SJSA1 (cell line): ENCODE measurements at regions not wholly inside any gene's neighbourhood (a gene's known extent, or its start where the extent isn't known, plus 50 kb on each side); places are given as distances from the start of the nearest gene placed in this dataset.
"Not testable (repeated sequence)": the region's sequence is repeated elsewhere in the genome, so short reads cannot be mapped to it uniquely, and the experiment has no call there.

ENCODE experiments used
- DNase-seq, 2 experiments: peaks; one replicate each; pipeline ENCODE4 v3.0.0-alpha.2; 2015 to 2020; ENCODE audit warnings: low spot score in 2 of 2, low read depth in 1 of 2
- H3K27ac ChIP-seq: fragments of 250-450 bp; sonication (Bioruptor Pico); 2 replicates; pipeline ENCODE4 v1.5.1; 2020; ENCODE audit warnings: mild to moderate bottlenecking, moderate library complexity
- H3K27me3 ChIP-seq: fragments of 250-450 bp; sonication (Bioruptor Pico); replicated peaks from 2 replicates; pipeline ENCODE4 v1.5.1; 2020; ENCODE audit warnings: mild to moderate bottlenecking, moderate library complexity
- H3K36me3 ChIP-seq: fragments of 250-450 bp; sonication (Bioruptor Pico); 2 replicates; pipeline ENCODE4 v1.5.1; 2020; ENCODE audit warnings: mild to moderate bottlenecking
- H3K4me1 ChIP-seq: fragments of 250-450 bp; sonication (Bioruptor Pico); replicated peaks from 2 replicates; pipeline ENCODE4 v1.6.1; 2021; ENCODE audit warnings: mild to moderate bottlenecking
- H3K4me3 ChIP-seq: fragments of 250-450 bp; sonication (Bioruptor Pico); 2 replicates; pipeline ENCODE4 v1.5.1; 2020; ENCODE audit warnings: mild to moderate bottlenecking
- H3K9me3 ChIP-seq: fragments of 250-450 bp; sonication (Bioruptor Pico); replicated peaks from 2 replicates; pipeline ENCODE4 v1.5.1; 2020; ENCODE audit warnings: mild to moderate bottlenecking

DNA sequence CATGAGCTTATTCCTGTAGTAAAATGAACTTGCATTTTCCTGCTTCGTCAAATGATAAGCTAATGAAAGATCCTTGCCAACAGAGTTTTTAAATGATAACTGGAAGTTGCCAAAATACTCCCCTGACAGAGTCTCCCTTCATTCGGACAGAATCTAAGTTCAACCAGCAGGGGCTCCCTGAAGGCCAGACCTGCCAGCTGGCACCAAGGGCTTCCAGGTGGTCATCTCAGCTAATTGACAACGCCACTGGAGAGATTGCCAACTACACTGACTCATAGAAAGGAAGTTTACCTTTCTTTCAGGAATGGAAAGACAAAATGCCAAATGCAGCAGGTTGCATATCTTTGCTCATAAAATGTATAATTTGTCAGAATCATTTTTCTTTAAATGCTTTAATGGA lies 462.8 kb downstream of the GXYLT1 start:
- H3K4me3 ChIP-seq, result no peak overlapping the region
- no peaks in the 10 kb centered on the region for H3K9me3 ChIP-seq
- DNase-seq, result no peak
- no peaks in the 10 kb centered on the region for H3K4me1 ChIP-seq
- no peak overlapping the region for H3K27ac ChIP-seq
- H3K27me3 ChIP-seq, result no peaks in the 10 kb centered on the region
- no peaks in the 10 kb centered on the region for H3K36me3 ChIP-seq

DNA sequence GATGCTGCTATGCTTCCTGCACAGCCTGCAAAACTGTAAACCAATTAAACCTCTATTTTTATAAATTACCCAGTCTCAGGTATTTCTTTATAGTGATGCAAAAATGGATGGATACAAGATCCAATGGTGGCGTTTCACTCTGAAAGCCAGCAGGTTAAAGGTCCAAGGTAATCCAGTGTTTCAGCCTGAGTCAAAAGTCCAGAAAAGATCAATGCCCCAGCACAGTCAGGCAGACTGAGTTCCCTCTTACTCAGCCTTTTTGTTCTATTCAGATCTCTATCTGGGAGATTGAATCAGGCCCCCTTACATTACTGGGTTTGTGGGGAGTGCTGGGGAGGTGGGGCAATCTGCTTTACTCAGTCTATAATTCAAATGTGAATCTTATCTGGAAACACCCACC lies 464.5 kb downstream of the GXYLT1 start:
- Histone ChIP-seq H3K4me3 (no peak overlapping the region), H3K36me3 (no peaks in the 10 kb centered on the region), H3K27ac (no peak overlapping the region), H3K9me3 (no peaks in the 10 kb centered on the region), H3K4me1 (no peaks in the 10 kb centered on the region), H3K27me3 (no peaks in the 10 kb centered on the region)
- DNase-seq, result no peak

DNA sequence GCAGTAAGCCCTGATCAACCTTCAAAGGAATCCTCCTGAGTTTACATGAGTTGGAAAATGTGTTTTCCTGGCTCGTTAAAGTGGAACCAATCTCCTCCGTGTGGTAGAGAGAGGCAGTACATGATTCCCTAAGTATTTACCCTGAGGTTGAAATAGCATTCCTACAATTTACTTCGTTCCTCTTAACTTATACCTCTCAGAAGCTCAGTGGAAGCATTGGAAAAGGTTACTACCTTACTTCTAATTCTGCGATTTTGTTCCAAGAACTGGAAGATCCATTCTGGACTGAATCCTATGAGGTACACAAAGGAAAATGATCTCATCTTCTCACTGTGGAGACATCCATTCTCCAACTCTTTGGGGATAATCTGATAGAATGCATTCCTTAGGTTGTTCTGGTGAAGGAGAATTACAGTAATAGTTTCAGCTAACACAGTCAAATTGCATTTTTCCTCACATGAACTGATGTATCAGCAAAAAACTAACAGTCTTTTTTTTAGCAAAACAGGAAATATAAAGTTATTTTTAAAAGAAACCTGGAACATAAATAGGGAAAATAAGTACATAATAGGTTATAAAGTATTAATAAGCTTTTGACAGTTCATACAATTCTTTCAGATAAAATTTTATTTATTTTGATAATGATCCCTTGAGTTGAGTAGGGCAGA lies 475.6 kb downstream of the PDZRN4 start:
- Histone ChIP-seq H3K36me3 (no peaks in the 10 kb centered on the region), H3K9me3 (no peaks in the 10 kb centered on the region), H3K4me1 (no peaks in the 10 kb centered on the region), H3K4me3 (no peak overlapping the region), H3K27me3 (no peaks in the 10 kb centered on the region), H3K27ac (no peak overlapping the region)
- DNase-seq, result no peak

DNA sequence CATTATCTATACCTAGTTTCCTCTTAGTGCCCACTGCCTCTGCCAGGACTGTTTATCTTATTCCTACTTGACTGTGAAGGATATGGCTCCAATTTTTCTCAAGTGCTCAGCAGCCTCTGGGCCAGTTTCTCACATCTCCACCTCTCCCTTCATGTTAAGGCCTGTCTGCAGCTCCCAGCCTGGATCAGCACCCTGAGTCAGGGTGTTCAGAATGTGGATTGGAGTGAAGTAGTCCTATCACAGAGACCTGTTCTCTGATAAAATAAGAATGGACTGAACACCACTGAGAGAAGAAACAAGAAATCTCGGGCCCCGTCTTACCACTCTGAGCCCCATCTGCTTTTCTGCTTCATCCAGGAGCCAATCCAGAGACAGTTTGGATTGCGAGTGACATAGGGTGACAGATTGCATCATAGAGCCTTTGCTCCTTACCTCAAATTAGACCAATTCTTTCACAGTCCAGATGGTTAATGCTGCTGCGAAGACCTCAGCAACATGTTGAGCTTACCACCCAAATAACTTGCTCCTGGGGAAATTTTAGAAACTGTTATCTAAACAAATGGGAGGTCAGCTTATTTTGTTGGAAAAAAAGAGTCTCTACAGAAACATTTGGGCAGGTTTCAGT lies 473.1 kb downstream of the PDZRN4 start:
- no peak overlapping the region for H3K4me3 ChIP-seq
- H3K9me3 ChIP-seq, result no peaks in the 10 kb centered on the region
- H3K27ac ChIP-seq, result no peak overlapping the region
- no peak for DNase-seq
- H3K4me1 ChIP-seq, result no peaks in the 10 kb centered on the region
- H3K27me3 ChIP-seq, result no peaks in the 10 kb centered on the region
- H3K36me3 ChIP-seq, result no peaks in the 10 kb centered on the region

DNA sequence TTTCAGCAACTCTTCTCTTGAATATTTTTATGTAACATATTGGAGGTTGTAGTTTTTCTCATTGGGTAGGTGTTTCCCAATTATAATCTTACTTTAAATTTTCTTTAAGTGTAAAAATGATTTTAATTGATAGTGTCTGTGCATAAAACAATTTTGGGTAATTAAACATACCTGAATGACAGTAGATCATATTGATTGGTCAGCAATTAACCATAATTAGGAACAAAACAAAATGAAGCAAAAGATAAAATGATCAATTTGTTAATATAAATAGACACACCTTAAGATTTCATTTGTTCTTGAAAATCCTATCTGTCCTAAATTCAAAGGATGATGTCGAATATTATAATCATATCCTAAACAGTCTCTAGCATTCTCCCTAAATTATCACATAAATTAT lies 468.3 kb downstream of the PDZRN4 start:
- Histone ChIP-seq H3K4me1 (no peaks in the 10 kb centered on the region), H3K27me3 (no peaks in the 10 kb centered on the region), H3K27ac (no peak overlapping the region), H3K4me3 (no peak overlapping the region), H3K9me3 (no peaks in the 10 kb centered on the region), H3K36me3 (no peaks in the 10 kb centered on the region)
- no peak for DNase-seq

DNA sequence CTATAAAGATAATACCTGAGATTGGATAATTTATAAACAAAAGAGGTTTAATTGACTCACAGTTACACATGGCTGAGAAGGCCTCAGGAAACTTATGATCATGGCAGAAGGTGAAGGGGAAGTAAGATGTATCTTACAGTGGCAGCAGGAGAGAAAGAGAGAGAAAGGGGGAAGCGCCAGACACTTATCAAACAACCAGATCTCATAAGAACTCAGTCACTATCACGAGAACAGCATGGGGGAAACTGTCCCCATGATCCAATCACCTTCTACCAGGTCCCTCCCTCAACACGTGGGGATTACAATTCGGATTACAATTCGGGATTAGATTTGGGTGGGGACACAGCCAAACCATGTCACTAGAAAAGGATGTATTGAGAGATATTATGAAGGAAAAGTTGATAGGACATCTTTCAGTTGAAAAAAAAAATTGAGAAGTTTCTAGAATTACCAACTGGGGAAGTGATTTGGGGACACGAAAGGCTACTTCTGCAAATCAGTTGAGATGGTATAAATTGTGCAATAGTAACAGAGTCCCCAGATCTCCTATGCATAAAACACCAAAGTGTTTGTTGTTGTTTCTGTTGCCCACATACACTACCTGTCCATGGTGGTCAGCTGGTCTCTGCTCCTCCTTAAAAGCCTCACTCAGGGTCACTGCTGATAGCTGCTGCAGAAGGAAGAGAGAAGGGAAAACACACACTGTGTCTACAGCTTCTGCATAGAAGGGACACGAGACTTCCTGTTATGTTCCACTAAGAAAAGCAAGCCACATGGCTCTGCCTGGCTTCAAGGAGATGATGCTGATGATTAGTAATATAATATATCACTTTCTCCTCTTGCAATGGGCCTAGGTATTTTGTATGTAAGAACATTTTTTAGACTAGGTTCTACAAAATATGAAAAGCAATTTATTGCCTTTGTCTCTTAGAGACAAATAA lies 465.5 kb downstream of the PDZRN4 start:
- Histone ChIP-seq H3K36me3 (no peaks in the 10 kb centered on the region), H3K9me3 (no peaks in the 10 kb centered on the region), H3K4me3 (no peak overlapping the region), H3K27ac (no peak overlapping the region), H3K27me3 (no peaks in the 10 kb centered on the region), H3K4me1 (no peaks in the 10 kb centered on the region)
- no peak for DNase-seq

DNA sequence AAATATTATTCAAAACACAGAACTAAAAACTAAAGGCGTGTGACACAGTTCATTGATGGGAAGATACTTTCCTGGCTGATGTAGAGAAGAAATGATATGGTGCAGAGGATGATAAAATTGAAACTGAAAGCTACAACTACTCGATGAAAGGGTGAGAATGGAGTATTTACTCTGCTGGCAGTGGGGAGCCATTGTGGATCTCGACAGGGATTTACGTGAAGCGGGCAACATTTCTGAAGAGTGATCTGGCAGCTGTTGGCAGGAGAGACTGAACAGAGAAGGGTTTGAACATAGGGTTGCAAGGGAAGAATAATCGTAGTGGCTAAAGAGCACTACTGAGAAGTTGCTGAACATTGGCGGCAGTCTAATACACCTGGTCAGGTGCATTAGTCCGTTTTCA lies 464.9 kb downstream of the PDZRN4 start:
- Histone ChIP-seq H3K27me3 (no peaks in the 10 kb centered on the region), H3K4me3 (no peak overlapping the region), H3K4me1 (no peaks in the 10 kb centered on the region), H3K36me3 (no peaks in the 10 kb centered on the region), H3K9me3 (no peaks in the 10 kb centered on the region), H3K27ac (no peak overlapping the region)
- DNase-seq, result no peak

DNA sequence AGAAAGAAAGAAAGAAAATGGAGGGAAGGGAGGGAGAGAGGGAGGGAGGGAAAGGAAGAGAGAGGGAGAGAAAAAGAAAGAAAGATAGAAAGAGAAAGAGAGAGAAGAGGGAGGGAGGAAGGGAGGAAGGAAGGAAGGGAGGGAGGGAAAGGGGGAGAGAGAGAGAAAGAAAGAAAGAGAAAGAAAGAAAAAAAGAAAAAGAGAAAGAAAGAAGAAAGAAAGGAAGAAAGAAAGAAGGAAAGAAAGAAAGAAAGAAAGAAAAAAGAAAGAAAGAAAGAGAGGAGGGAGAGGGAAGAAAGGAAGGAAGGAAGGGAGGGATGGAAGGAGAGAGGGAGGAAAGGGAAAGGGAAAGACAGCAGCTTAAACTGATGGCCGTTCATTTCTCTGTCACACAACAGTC lies 457.5 kb downstream of the PDZRN4 start:
- no peak for DNase-seq
- Histone ChIP-seq H3K36me3 (no peaks in the 10 kb centered on the region), H3K4me3 (no peak overlapping the region), H3K4me1 (no peaks in the 10 kb centered on the region), H3K27me3 (no peaks in the 10 kb centered on the region), H3K27ac (no peak overlapping the region), H3K9me3 (no peaks in the 10 kb centered on the region)

DNA sequence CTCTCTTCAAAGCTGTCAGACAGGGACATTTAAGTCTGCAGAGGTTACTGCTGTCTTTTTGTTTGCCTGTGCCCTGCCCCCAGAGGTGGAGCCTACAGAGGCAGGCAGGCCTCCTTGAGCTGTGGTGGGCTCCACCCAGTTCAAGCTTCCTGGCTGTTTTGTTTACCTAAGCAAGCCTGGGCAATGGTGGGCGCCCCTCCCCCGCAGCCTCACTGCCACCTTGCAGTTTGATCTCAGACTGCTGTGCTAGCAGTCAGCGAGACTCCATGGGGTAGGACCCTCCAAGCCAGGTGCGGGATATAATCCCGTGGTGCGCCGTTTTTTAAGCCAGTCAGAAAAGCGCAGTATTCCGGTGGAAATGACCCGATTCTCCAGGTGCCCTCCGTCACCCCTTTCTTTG lies 454.7 kb downstream of the PDZRN4 start:
- H3K4me1 ChIP-seq, H3K4me3 ChIP-seq, H3K36me3 ChIP-seq, H3K27ac ChIP-seq, DNase-seq, H3K9me3 ChIP-seq, H3K27me3 ChIP-seq: not testable (repeated sequence)

DNA sequence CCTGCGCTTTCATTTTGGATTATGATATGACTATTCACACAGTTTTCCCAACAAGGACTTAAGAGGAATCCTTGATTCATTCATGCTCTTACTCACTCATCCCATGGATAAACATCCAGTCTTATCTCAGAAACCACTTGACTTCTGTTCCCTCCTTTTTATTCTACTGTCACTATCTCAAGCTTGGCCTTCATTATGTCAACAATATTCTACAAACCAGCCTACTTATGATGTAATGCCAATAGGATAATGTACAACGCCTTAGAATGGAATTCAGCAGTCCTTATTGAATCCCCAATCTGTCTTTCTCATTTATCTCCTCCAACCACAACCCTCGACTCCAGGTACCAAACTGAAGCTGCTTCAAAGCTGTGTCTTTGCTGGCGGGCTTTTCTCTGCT lies 448.5 kb downstream of the PDZRN4 start:
- Histone ChIP-seq H3K27me3 (no peaks in the 10 kb centered on the region), H3K27ac (no peak overlapping the region), H3K4me1 (no peaks in the 10 kb centered on the region), H3K36me3 (no peaks in the 10 kb centered on the region), H3K4me3 (no peak overlapping the region), H3K9me3 (no peaks in the 10 kb centered on the region)
- DNase-seq, result no peak

DNA sequence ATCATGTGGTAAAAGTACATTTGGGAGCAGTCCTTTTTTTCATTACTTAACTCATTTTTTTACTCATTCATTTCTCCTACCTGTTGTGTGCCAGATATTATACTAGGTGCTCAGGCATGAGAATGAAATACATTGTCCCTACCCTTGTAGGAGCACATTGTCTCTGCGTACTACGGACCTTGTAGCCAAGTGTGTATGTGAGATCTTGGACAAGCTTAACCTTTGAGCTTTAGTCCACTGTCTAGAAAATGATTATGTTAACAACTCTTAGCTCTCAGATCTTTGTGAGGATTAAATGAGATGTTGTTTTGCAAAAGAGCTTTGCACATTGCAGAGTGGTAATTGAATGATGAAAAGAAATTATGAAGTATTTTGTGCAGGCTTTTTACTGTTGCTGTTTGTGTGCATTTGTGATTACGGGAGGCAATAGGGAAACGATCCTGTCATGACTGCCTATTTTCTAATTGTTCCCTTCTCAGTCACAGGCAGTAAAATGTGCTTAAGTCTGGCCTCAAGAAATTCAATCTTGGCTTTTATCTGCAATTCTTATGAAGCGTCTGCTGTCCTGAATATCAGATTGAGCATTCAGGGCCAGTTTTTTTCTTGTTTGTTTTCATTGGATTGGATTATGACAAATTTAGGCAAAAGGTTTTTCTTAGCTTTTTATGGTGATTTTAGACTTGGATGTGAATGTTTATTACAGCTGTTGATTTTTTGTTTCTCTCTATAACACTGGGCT lies 447.7 kb downstream of the PDZRN4 start:
- Histone ChIP-seq H3K4me3 (no peak overlapping the region), H3K27ac (no peak overlapping the region), H3K9me3 (no peaks in the 10 kb centered on the region), H3K4me1 (no peaks in the 10 kb centered on the region), H3K36me3 (no peaks in the 10 kb centered on the region), H3K27me3 (no peaks in the 10 kb centered on the region)
- DNase-seq, result no peak

DNA sequence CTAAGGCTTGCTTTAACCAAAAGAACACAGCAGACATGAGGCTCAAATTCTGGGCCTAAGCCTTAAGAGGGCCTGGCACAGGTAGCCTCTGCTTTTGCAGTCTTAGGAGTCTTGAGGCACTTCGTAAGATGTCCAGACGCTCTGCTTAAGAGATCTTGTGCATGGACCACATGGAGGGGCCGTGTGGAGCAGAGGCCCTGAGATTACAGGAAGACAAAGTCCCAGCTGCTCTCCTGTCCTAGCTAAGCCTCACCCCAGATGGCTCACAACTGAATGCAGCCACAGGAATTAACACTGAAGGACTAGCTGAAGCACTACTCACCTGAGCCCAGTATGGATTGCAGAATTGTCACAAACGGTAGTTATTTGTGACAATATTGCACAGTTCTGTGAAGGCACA lies 446.0 kb downstream of the PDZRN4 start:
- H3K27ac ChIP-seq, result no peak overlapping the region
- no peaks in the 10 kb centered on the region for H3K9me3 ChIP-seq
- no peaks in the 10 kb centered on the region for H3K27me3 ChIP-seq
- no peak for DNase-seq
- no peaks in the 10 kb centered on the region for H3K4me1 ChIP-seq
- H3K36me3 ChIP-seq, result no peaks in the 10 kb centered on the region
- H3K4me3 ChIP-seq, result no peak overlapping the region

DNA sequence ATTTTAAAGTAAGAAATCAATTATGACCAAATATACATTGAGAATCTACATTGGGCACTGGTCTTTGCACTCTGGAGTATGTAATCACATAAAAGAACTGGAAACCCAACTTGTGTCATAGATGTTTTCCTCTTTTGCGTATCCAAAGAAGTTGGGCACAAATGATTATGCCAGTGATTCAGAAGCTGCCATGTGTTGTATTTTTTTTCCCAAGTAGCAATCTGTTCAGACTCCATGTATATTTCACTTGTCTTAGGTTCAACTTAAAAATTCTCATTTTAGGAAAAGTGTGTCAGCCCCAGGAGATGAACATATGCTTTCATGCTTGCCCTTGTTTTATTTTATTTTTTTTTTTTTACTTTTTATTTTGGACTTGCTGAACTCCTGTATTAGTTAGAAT lies 441.5 kb downstream of the PDZRN4 start:
- no peak for DNase-seq
- Histone ChIP-seq H3K4me1 (no peaks in the 10 kb centered on the region), H3K4me3 (no peak overlapping the region), H3K27ac (no peak overlapping the region), H3K36me3 (no peaks in the 10 kb centered on the region), H3K27me3 (no peaks in the 10 kb centered on the region), H3K9me3 (no peaks in the 10 kb centered on the region)

DNA sequence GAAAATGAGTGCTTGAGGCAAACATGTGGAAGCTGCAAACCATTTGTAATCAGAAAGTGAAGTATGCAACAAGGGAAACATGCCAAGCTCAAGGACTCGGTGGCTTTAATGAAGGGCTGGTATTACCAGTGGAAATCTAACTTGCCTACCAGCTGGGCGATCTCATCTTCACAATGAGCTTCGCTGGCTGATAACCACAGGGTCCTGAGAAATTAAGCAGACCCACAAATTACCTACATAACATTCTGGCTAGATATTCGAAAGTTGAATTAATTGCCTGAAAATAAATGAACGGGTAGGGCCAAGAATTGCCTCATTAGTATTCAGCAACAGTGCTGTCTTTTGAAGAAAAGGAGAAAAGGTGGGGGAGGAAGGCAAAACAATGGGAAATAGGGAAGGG lies 439.4 kb downstream of the PDZRN4 start:
- no peaks in the 10 kb centered on the region for H3K27me3 ChIP-seq
- DNase-seq, result no peak
- no peaks in the 10 kb centered on the region for H3K36me3 ChIP-seq
- no peaks in the 10 kb centered on the region for H3K9me3 ChIP-seq
- no peak overlapping the region for H3K4me3 ChIP-seq
- H3K27ac ChIP-seq, result no peak overlapping the region
- no peaks in the 10 kb centered on the region for H3K4me1 ChIP-seq
